ENCODE measurements at regions not wholly inside any gene's neighbourhood (a gene's known extent, or its start where the extent isn't known, plus 50 kb on each side); places are given as distances from the start of the nearest gene placed in this dataset.
A peak's percentile ranks its signal among the peaks of the same experiment; 100 is the strongest.
"Not testable (repeated sequence)": the region's sequence is repeated elsewhere in the genome, so short reads cannot be mapped to it uniquely, and the experiment has no call there.

- no peak for DNase-seq (ENCODE audit: low spot score)
Observed at GRCh38 chr16:5298202-5298601, 200.6 kb upstream of the EEF2KMT start.

GRCh38 chr16:5296176-5296575 is 198.6 kb upstream of the EEF2KMT start:
- no peak for DNase-seq (ENCODE audit: low spot score)

GRCh38 chr16:5295304-5295703 is 197.7 kb upstream of the EEF2KMT start:
- DNase-seq (ENCODE audit: low spot score): not testable (repeated sequence)

GRCh38 chr16:5282152-5282551 is 184.6 kb upstream of the EEF2KMT start:
- DNase-seq (ENCODE audit: low spot score): not testable (repeated sequence)

GRCh38 chr16:5257462-5257861 is 159.9 kb upstream of the EEF2KMT start:
- DNase-seq (ENCODE audit: low spot score): no peak

- no peak for DNase-seq (ENCODE audit: low spot score)
Observed at GRCh38 chr16:5252791-5253190, 155.2 kb upstream of the EEF2KMT start.

- not testable (repeated sequence) for DNase-seq (ENCODE audit: low spot score)
Observed at GRCh38 chr16:5247403-5247802, 149.8 kb upstream of the EEF2KMT start.

GRCh38 chr16:5240278-5240626 is 142.7 kb upstream of the EEF2KMT start:
- DNase-seq (ENCODE audit: low spot score): not testable (repeated sequence)

- peak; percentile 63 for DNase-seq (ENCODE audit: low spot score)
Observed at GRCh38 chr16:5239472-5240277, 142.1 kb upstream of the EEF2KMT start.

- no peak for DNase-seq (ENCODE audit: low spot score)
Observed at GRCh38 chr16:5235119-5235518, 137.5 kb upstream of the EEF2KMT start.

GRCh38 chr16:5234295-5235050 is 136.9 kb upstream of the EEF2KMT start:
- DNase-seq (ENCODE audit: low spot score): no peak

GRCh38 chr16:5231246-5231759 is 133.7 kb upstream of the EEF2KMT start:
- DNase-seq (ENCODE audit: low spot score): no peak

GRCh38 chr16:5228369-5228768 is 130.8 kb upstream of the EEF2KMT start:
- no peak for DNase-seq (ENCODE audit: low spot score)

GRCh38 chr16:5225931-5226655 is 128.5 kb upstream of the EEF2KMT start:
- DNase-seq (ENCODE audit: low spot score): no peak

- no peak for DNase-seq (ENCODE audit: low spot score)
Observed at GRCh38 chr16:5222761-5223160, 125.2 kb upstream of the EEF2KMT start.

GRCh38 chr16:5221831-5222230 is 124.2 kb upstream of the EEF2KMT start:
- DNase-seq (ENCODE audit: low spot score): not testable (repeated sequence)

GRCh38 chr16:5220705-5221104 is 123.1 kb upstream of the EEF2KMT start:
- DNase-seq (ENCODE audit: low spot score): no peak

- DNase-seq (ENCODE audit: low spot score): no peak
Observed at GRCh38 chr16:5216441-5217080, 119.0 kb upstream of the EEF2KMT start.

- DNase-seq (ENCODE audit: low spot score): no peak
Observed at GRCh38 chr16:5215901-5216300, 118.3 kb upstream of the EEF2KMT start.

- no peak for DNase-seq (ENCODE audit: low spot score)
Observed at GRCh38 chr16:5214466-5214865, 116.9 kb upstream of the EEF2KMT start.

GRCh38 chr16:5212501-5212900 is 114.9 kb upstream of the EEF2KMT start:
- DNase-seq (ENCODE audit: low spot score): not testable (repeated sequence)
